H1 (cell line): ENCODE measurements at regions not wholly inside any gene's neighbourhood (a gene's known extent, or its start where the extent isn't known, plus 50 kb on each side); places are given as distances from the start of the nearest gene placed in this dataset.

ENCODE experiments used
- BRCA1 ChIP-seq: IDR thresholded peaks from 2 replicates; pipeline ENCODE4 v1.6.1; 2012; ENCODE audit warnings: low read depth, low read length, improper control_type of control experiment
- CTCF ChIP-seq, 3 experiments: IDR thresholded peaks; 1 replicate in 2 of 3; 2 replicates in 1 of 3; pipeline versions ENCODE4 v1.5.1 to v1.6.1; 2011; ENCODE audit warnings: low read length in 3 of 3, mild to moderate bottlenecking in 3 of 3, inconsistent platforms in 2 of 3, low read depth in 1 of 3, moderate library complexity in 1 of 3; ENCODE audit not compliant: insufficient read depth in 1 of 3; ENCODE audit errors: control extremely low read depth in 1 of 3
- E2F6 ChIP-seq: IDR thresholded peaks from 2 replicates; pipeline ENCODE4 v1.6.1; 2012; ENCODE audit warnings: inconsistent platforms
- JUND ChIP-seq: IDR thresholded peaks from 2 replicates; pipeline ENCODE4 v1.6.1; 2011; ENCODE audit warnings: mild to moderate bottlenecking, improper control_type of control experiment, low read length
- KDM1A ChIP-seq: fragments of 200-600, 300-600 bp; sonication (generic); IDR thresholded peaks from 2 replicates; pipeline ENCODE4 v1.7.1; 2016; ENCODE audit warnings: mild to moderate bottlenecking, low read length, borderline replicate concordance
- YY1 ChIP-seq: IDR thresholded peaks from 2 replicates; pipeline ENCODE4 v1.6.1; 2011; ENCODE audit warnings: low read depth, mild to moderate bottlenecking, low read length

GRCh38 chr4:136113921-136114320 is 1418.4 kb downstream of the PCDH18 start (continued):
- TF ChIP-seq CTCF (IDR thresholded peaks at IDR 0.05; ENCODE audit: control extremely low read depth in 1 of 3, insufficient read depth in 1 of 3, low read depth in 1 of 3, low read length in 3 of 3) (no peak), JUND (no peak), BRCA1 (no peak), YY1 (no peak), KDM1A (no peak), E2F6 (no peak)
